T-helper 1 cell treated with Interleukin-12 subunit alpha and Interleukin-12 subunit beta and Interleukin-4 antibody, amounts not matched to agents 30 ng/mL and 1 ng/mL, for 36 hours (primary cell): ENCODE measurements at regions not wholly inside any gene's neighbourhood (a gene's known extent, or its start where the extent isn't known, plus 50 kb on each side); places are given as distances from the start of the nearest gene placed in this dataset.
"Not testable (repeated sequence)": the region's sequence is repeated elsewhere in the genome, so short reads cannot be mapped to it uniquely, and the experiment has no call there.

Source experiments
- intact Hi-C: fragments of 100-400 bp; cut with micrococcal nuclease; formaldehyde crosslinking; loops from one replicate; pipeline ENCODE4 v1.15.1; 2024

DNA sequence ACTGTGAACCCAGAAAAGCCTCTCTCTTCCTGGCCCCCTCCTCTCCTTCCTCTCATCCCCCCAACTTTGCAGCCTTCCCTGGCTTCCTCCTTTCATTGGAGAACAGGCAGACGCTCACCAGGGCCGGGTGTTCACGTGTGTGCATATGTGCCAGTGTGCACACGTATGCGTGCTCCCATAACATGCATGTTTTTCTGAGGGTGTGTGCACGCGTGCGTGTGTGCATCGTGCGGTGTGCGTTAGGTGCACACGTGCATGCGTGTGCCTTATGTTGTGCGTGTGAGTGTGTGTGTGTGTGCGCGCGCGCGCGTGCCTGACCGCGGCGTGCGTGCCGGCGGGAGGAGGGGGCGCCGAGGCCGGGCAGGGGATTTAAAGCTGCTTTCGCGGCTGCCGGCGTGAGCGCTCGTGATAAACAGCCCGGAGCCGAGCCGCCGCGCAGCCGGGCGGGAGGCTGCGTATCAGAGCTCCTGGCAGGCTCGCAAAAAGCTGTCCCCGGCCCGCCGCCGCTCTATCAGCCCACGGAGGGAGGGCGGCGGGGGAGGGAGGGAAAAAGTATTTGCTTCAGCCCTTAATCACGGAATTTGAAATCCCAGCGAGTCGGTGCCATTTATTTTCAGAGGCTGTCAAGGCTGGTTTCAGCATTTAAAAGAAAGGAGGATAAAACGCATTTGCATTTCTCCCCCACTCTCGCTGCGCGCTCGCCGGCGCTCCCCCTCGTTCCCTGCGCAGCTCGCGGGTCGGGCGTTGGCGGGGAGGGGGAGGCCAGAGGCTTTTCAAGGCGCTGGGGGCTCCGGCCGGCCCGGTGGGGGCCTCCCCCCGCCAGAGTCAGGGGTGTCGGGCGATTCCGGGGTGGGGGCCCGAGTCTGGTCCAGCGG lies 183.9 kb downstream of the C9orf50 start:
- intact Hi-C loops: loop anchor here (1.0 kb wide), 1 partner anchor 51 kb away; no protein-coding TSS in a partner anchor

DNA sequence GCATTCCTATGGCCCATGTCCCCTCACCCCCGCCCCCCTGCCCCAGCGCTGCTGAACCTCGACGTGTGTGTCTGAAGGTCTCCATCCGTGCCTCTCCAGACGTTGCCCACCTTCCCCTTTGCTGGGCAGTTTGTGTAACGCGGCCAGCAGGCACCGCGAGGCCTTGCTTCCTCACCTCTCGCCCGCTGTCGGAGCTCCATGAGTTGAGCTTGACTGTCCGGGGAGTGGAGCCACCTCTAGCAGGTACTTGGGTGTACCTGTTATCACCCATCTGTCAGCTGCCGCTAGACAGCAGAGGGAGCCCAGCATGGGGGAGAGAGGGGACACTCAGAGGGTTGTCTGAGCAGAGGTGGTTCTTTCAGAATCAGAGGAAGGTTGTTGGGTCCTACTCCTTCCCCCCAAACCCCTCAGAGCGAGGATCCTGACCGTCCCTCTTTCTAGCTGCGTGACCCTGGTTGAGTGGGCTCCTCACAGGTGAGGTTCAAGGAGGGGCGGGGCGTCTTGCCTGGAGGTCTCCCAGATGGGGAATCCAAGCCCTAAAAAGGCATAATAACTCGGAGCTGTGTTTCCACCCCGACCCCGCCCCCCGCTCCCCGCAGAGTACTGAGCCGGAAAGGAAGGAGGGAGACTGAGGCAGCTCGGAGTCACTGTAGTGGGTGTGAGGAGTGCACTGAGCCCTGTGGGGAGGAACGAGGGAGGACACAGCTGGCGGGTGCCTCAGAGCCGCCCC lies 184.7 kb downstream of the C9orf50 start:
- intact Hi-C loops: no loop called here

DNA sequence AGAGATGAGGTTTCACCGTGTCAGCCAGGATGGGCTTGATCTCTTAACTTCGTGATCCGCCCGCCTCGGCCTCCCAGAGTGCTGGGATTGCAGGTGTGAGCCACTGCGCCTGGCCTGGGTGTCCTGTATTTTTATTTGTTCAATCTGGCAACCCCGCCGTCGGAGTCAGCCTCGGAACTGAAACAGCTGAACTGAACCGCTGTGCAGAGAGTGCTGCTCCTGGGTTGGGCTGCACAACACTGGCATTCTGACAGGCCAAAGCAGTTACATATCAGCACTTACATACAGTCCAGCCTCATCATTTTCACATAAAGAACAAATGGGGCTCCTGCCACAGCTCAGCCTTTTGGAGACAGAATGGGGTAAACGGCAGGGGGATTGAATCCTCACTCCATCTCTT lies 185.6 kb downstream of the C9orf50 start:
- intact Hi-C loops: no loop called here

DNA sequence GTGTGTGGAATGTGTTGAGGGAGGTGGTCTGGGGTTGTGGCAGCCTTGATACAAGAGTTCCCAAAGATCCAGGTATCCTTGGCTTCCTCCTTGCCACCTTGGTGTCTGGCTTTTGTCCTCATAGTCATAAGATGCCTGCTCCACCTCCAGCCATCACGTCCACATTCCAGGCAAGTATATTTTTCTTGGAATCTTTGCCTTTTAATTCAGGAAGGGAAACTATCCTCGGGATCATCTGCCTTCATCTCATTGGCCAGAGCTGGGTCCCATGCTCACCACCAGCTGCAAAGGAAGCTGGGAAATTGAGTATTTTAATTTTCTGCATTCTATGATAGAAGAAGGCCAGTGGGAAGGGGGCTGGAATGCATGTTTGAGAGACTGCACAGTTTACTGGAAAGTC lies 186.7 kb downstream of the C9orf50 start:
- intact Hi-C loops: no loop called here

DNA sequence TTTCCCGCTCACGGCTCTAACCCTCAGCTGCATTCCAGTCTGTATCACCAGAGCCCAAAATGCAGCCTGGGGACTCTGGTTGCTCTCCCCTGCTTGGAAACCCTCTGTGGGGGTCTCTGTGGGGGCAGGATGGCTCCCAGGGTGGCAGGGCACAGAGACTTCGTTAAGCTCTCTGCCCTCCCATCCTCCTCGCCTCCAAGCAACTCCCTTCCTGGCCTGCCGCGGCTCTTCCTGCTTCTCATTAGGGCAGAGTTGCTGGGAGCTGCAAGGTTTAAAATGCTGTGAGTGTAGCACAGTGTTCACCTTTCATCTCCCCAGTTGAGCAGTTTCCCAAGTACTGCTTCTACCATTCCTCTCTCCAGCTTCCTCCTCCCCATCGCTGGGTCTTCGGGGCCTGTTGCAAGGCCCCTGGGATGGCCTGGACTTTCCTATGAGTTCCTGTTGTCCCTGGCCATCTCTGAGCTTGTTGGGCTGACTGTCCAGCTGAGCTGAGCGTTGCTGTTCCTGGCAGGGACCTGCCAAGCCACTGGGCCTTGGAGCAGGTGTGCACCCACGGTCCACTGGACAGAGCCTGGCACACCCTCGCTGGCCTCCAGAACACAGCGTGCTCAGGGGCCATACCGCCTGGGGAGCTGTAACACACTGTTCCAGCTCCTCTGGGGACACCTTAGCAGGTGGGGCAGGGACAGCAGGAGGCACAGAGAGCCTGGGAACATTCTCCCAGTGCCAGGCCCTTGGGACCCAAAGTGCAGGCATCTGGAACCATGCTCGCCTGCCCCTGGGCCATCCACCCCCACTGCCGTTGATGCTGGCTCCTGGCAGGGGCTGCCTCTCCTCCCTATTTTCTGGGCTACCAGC lies 188.4 kb downstream of the C9orf50 start:
- intact Hi-C loops: no loop called here

DNA sequence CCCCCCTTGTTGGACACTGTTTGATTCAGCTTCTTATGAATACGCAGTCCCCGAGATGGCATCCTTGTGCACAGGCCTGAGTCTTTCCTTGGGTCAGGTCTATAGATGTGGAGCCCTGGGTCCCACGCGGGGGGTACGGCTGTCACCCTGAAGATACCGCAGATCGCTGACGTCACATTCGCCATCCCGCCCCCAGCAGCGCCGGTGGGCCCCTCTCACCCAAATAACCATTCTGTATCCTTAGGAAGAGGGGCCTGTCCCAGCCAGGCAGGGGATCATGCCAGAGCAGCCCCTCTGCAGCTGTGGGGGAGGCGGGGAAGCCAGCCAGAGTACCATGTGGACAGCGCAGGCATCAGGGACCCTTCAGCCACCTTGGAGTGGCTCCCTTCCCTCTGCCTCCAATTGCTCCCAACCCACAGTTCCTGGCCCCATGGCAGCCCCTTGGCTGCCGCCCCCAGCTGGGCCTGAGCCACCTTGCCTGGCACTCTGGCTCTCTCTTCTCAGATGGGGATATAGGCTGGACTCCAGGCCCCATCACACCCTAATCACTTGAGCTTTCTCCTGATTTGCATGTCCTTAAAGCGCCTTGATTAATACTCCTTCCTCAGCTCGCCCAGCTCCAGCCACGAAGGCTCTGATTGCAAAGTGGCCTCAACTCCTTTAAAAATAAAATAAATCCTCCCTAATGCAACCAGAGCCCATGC lies 189.8 kb downstream of the C9orf50 start:
- intact Hi-C loops: no loop called here

DNA sequence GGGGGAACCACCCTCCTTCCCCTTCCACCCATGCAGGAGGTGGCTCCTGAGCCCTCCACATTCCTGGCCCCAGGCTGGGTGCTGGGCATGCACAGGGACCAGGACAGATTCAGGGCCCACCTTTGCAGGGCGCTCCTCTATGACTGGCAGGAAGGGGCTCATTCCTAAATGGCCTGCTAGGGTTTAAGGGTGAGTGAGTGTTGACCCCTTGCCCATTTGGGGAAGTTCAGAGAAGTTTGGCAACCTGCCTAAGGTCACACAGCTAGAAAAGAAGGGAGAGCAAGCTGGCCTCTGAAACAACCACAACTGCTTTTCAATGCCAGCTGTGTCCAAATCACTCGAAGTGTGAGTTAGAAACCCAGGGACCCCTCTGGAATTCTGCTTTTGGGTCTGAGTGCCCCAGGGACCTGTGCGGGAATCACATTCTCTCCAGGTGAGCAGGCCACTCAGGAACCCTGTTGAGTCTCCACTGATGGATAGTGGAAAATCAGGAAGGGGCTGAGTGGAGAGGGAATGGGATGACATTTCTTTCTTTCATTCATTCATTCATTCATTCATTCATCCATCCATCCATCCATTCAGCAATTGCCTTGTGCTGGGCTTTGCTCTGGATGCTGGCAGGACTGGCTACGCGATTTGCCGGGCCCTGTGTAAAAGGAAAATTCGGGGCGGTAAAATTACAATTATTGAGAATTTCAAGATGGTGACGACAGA lies 191.9 kb downstream of the C9orf50 start:
- intact Hi-C loops: no loop called here

DNA sequence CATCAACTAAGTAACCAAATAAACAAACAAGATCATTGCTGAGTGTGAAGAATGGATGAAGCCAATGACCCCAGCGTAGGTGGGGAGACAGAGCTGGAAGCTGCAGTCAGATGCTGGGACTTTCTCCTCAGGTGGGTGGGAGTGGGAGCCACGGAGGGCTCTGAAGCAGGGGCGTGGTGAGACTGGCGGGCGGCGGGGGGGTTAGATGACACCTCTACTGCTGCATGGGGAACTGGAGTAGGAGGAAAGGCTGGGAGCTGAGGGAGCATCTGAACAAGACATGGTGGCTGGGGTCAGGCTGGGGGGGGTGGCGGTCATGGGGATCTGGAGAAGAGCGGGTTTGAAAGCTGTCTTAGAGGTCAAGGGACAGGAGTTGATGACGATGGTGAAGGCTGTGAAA lies 193.8 kb downstream of the C9orf50 start:
- intact Hi-C loops: no loop called here

DNA sequence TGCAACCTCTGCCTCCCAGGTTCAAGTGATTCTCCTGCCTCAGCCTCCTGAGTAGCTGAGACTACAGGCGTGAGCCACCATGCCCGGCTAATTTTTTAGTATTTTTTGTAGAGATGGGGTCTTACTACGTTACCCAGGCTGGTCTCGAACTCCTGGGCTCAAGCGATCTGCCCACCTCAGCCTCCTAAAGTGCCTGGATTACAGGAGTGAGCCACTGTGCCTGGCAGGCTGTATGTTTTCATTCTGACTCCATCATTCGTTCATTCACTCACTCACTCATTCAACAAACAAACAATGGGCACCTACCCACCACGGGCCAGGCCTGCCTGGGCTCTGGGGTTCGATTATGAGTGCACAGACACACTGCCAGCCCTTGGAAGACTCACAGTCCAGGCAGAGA lies 197.1 kb downstream of the C9orf50 start:
- intact Hi-C loops: not testable (repeated sequence)

DNA sequence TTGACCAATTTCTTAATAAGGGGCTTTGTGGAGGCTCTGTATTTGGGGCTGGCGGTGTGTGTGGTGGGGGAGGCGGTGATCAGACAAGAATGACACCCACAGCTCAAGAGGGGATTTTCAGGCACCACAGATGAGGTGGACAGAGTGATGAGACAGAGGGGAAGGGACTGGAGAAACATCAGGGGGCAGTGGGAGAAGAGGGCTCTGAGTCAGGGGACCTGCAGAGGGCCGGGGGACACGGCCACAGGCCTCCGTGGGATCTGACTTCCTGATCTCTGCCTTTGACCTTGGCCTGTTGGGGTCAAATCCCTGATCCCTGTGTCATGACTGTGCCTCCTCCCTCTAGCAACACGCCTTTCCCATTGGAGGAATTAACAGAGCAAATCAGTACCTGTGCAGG lies 197.7 kb downstream of the C9orf50 start:
- intact Hi-C loops: no loop called here

DNA sequence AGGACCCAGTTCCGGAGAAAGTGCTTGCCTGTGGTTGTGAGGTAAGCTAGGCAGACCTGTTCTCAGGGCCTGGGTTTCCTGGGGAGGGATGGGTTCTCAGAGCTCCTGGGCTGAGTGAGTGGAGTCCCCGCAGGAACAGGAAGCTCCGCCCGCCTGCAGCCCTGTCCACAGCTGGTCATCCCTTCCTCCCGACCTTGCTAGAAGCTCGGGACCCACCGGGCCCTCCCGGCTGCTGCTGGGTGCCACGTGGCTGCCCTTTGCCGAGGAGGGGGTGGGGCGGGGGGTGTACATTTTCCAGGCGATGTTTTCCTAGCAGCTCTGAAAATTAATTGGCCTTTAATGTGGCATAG lies 198.1 kb downstream of the C9orf50 start:
- intact Hi-C loops: no loop called here

DNA sequence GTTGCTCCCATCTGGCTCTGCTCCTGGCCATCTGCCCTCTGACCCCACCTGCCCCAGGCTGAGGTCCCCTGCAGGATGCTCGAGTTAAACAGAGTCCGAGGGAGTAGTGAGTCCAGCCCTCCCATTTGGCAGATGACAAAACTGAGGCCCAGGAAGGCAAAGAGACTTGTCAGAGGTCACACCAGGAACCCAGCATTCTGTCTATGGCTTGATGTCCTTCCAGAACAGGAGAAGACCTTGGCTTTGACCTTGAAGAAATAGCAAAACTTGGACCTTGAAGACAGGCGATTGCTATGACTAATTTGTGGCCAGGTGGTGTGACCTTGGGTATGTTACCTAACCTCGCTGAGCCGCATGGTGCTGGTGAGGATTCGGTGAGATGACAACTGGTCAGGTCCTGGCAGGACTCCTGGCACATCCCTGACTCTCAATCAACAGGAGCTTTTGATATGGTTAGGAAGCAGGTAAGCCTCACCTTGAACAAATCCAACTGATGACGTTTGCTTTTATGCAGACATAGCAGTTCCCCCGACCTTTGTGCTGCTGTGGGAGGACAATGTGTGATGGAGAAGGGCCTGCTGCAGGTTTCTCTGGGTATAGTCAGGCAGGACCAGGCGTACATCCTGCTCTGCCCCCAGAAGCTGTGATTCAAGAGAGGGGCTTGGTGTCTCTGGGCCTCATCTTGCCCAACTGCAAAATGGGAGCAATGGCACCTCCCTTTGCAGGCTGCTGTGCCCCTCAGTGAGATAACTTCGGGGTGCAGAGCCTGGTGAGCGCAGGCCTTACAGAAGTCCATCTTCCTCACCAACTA lies 198.7 kb downstream of the C9orf50 start:
- intact Hi-C loops: no loop called here

DNA sequence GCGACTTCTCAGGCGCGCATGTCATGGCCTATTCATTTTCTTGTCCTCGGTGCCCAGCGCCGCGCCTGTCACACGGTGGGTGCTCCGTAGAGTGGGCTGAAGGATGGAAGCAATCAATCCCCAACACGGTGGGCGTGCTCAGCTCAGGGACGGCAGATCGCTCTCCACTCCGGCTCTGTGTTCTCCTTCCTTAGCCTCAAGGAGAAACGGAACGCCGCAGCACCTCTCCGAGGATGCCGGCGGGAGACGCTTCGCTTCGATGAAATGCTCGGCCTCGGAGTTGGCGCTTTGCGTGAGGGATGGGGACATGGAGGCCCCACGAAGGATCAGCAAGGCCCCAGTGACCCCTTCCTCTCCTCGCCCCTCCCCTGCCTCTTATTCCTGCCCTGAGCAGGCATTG lies 199.5 kb downstream of the C9orf50 start:
- intact Hi-C loops: no loop called here

DNA sequence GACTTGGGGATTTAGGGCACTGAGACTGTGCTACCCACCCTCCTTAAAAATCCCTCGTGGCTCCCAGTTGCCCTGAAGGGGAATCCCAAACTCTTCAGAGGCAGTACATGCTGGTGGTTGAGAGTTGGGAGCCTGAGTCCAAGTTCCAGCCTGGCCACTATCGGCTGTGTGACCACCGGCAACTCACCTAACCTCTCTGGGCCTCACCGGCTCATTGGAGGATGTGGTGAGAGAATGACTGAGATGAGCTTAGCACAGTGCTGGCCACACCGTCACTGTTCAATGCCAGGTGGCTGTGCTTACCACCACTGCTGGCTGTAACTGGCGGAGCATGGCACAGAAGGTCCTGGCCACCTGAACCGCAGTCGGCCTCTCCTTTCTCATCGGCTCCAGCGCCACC lies 200.2 kb downstream of the C9orf50 start:
- intact Hi-C loops: no loop called here

DNA sequence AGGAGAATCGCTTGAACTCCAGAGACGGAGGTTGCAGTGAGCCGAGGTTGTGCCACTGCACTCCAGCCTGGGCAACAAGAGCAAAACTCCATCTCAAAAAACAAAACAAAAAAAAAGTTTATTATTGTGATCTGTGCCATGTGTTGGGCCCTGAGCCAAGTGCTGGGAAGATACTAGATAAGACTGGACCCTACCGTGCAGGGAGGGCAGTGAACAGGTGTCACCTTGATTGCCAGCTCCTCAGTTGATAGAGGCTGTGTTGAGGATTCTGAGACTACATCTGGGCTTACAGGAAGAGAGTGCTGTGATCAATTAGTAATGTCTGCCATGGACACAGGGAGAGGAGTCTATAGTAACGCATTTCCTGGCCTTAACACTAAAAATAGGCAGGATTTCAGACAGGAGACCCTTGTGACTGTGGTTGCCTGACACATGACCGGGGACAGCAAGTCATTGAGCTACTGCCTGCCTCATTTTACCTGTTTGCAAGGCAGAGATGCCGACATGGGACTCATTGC lies 201.5 kb downstream of the C9orf50 start:
- intact Hi-C loops: no loop called here

DNA sequence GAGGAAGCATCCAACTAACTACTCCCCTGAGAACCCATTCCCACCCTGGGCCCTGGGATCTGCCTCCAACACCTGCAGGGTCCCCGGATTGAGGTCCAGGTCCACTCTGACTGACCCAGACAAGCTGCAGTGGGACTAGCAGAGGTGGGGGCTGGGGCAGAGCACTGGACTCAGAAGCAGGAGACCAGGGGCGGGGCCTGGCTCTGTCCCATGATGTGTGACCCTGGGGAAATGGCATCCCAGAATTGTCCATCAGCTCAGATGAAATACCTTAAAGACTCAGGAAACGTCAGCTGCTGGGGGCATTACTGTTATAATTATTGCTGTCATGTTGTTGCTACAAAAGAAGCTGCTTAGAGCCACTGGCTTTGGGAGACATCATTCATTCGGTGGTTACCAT lies 202.4 kb downstream of the C9orf50 start:
- intact Hi-C loops: no loop called here

DNA sequence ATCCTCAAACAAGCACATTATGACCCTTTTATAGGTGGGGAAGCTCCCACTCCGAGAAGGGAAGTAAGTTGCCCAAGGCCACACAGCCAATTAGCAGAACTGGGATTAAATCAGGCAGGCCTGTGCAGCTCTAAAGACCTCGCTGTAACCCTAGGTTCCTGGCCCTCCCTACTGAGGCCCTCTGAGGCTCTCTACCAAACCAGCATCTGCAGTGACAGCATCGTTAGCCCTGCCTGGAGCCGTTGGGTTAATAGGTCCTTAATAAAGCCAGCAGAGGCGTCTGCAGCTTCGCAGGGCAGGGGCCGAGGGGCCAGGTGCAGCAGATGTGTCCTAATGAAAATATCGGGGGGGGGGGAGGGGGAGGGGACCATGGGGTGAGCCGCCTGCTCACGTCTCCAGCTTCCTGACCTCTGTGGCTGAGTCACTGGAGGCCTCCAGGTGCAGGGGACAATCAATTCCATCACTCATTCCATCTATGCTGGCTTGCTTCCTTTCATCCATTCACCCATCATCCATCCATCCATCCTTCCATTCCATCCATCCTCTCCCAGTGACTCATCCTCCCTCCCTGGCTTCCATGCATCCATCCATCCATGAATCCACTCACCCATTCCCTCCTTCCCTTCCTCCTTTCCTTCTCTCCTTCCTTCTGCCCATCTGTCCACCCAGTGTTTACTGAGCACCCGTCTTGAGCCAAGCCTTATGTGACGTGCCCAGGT lies 203.9 kb downstream of the C9orf50 start:
- intact Hi-C loops: no loop called here

DNA sequence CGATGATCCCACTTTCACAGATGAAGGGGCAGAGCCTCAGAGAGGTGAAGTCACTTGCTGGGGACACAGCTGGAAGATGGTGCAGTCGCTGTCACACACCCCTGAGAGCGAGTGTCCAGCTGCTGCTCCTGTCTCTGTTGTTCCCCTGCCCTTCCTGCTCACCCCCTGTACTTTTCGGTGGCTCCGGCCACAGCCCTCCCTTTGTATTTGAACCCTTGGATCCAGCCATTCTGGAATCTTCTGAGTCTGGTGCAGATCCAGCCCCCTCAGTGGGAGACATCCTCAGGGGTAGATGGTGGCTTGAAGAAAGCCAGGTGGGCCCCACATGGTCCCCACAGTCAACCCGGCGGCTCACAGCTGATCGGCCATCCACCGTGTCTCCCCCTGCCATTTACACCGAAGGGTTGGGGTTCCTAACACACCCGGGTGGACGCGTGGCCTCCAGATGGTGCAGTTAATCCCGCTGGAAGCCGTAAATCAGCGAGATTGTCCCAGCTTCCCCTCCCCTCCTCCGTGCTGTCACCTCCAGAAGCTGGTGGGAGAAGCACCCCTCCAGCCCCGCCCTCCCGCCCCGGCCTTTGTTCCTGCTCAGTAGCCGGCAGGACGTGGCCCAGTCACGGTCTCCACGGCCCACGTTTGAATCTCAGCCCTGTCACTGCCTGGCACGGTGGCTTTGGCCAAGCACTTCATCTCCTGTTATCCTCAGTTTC lies 204.8 kb downstream of the C9orf50 start:
- intact Hi-C loops: no loop called here
